Upper lobe of left lung (tissue), 4 donors: ENCODE measurements at regions not wholly inside any gene's neighbourhood (a gene's known extent, or its start where the extent isn't known, plus 50 kb on each side); places are given as distances from the start of the nearest gene placed in this dataset.

Experiments used
- POLR2A ChIP-seq, 4 donors: fragments of 450-650 bp; IDR thresholded peaks; one replicate each; pipeline ENCODE4 v1.5.1; 2016 to 2017; ENCODE audit warnings: antibody characterized with exemption in 4 of 4, mild to moderate bottlenecking in 2 of 4
- TF ChIP-seq, protein P1 (sequence below), 6 experiments: fragments of 450-650 bp in 4 of 6; fragments of 200-600 bp in 2 of 6; sonication (generic) in 2 of 6; IDR thresholded peaks; one replicate each; pipeline ENCODE4 v1.5.1; 2016 to 2019; ENCODE audit warnings: antibody characterized with exemption in 6 of 6

DNA sequence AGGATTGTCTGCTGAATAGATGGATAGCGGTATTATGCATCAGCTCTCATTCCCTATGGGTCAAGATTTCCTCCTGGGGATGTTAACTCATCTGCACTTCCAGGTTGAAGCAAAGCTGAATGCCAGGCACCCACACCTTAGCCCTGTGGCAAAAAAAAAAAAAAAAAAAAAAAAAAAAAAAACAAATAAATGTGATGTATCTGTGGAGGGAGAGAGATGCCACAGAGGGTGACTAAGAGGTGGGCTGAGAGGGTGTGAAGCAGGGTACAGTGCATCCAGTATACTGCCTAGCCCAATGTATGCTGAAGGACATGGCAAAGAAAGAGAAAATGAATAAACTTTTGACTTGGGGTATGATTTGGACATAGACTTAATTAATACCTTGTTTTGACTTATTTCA, 91.4 kb downstream of the COPS8 start:
- TF ChIP-seq POLR2A (IDR thresholded peaks at IDR 0.05) = no peak
- TF ChIP-seq, protein P1, sequence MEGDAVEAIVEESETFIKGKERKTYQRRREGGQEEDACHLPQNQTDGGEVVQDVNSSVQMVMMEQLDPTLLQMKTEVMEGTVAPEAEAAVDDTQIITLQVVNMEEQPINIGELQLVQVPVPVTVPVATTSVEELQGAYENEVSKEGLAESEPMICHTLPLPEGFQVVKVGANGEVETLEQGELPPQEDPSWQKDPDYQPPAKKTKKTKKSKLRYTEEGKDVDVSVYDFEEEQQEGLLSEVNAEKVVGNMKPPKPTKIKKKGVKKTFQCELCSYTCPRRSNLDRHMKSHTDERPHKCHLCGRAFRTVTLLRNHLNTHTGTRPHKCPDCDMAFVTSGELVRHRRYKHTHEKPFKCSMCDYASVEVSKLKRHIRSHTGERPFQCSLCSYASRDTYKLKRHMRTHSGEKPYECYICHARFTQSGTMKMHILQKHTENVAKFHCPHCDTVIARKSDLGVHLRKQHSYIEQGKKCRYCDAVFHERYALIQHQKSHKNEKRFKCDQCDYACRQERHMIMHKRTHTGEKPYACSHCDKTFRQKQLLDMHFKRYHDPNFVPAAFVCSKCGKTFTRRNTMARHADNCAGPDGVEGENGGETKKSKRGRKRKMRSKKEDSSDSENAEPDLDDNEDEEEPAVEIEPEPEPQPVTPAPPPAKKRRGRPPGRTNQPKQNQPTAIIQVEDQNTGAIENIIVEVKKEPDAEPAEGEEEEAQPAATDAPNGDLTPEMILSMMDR (IDR thresholded peaks at IDR 0.05) = no peak
